AG10803 (cell line): ENCODE measurements at regions not wholly inside any gene's neighbourhood (a gene's known extent, or its start where the extent isn't known, plus 50 kb on each side); places are given as distances from the start of the nearest gene placed in this dataset.

ENCODE experiments used
- DNase-seq: peaks from one replicate; pipeline ENCODE4 v3.0.0; 2010; ENCODE audit warnings: low read depth
- H3K4me3 ChIP-seq: 2 replicates; pipeline ENCODE4 v1.5.1; 2011; ENCODE audit warnings: mild to moderate bottlenecking, low read length, control low read depth
- CTCF ChIP-seq: conservative IDR thresholded peaks from 2 replicates; pipeline ENCODE4 v1.5.1; 2011; ENCODE audit warnings: mild to moderate bottlenecking, low read length, control low read depth, inconsistent platforms

DNA sequence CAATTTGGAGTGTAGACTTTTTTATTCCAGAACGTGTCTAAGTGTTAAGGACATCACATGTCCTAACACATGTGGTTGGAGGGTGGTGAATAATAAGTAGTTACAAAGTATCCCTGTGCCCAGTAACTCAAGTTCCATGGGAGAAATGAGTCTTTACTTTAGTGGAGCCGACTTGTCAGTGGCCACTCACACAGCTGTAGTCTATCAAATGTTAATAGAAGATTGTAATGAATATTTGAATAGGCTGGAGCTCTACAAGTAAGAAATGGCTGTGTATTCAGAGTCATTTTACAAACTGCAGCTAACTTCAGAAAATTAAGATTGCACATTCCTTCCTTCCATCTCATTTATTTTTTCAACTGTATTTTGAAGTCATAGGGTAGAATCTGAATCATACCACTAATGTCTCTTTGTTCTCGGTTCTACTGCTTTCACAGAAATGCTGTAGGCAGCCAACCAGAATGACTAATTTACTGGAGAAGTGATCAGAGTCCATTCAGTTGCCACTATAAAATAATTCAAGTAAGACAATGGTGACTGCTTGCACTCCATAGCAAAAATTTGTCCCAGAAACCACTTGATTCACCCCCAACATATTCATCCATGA is 394.8 kb downstream of the NR2F1-AS1 start:
- TF ChIP-seq CTCF: no peak
- peak; percentile 68 for DNase-seq
- H3K4me3 ChIP-seq: no peak overlapping the region

- H3K4me3 ChIP-seq: no peak overlapping the region
- no peak for TF ChIP-seq CTCF
- DNase-seq: no peak
Measured at GRCh38 chr5:93184041-93184440, 397.0 kb downstream of the NR2F1-AS1 start.

GRCh38 chr5:93179466-93179865 is 401.6 kb downstream of the NR2F1-AS1 start:
- no peak overlapping the region for H3K4me3 ChIP-seq
- no peak for DNase-seq
- no peak for TF ChIP-seq CTCF

- no peak overlapping the region for H3K4me3 ChIP-seq
- no peak for DNase-seq
- no peak for TF ChIP-seq CTCF
Measured at GRCh38 chr5:93174930-93175329, 406.1 kb downstream of the NR2F1-AS1 start.

GRCh38 chr5:93165559-93165958 is 415.5 kb downstream of the NR2F1-AS1 start:
- no peak overlapping the region for H3K4me3 ChIP-seq
- TF ChIP-seq CTCF: no peak
- no peak for DNase-seq

DNA sequence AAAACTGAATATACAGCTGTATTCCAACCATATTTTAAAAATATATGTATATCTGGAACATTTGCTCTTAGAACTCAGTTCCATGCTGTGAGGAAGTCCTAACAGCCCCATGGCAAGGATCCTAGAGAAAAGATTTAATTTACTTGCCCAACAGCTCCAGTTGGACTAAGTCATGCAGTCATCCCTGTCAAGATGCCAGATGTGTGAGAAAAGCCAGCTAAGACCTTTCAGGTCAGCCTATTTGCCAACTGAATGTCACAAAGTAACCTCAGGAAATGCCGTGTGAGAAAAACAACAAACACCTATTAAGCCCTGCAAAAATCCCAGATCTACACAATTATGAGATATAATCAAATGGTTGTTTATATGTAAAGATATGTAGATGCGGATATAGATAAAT is 416.3 kb downstream of the NR2F1-AS1 start:
- H3K4me3 ChIP-seq: no peak overlapping the region
- no peak for TF ChIP-seq CTCF
- peak; percentile 89 for DNase-seq

DNA sequence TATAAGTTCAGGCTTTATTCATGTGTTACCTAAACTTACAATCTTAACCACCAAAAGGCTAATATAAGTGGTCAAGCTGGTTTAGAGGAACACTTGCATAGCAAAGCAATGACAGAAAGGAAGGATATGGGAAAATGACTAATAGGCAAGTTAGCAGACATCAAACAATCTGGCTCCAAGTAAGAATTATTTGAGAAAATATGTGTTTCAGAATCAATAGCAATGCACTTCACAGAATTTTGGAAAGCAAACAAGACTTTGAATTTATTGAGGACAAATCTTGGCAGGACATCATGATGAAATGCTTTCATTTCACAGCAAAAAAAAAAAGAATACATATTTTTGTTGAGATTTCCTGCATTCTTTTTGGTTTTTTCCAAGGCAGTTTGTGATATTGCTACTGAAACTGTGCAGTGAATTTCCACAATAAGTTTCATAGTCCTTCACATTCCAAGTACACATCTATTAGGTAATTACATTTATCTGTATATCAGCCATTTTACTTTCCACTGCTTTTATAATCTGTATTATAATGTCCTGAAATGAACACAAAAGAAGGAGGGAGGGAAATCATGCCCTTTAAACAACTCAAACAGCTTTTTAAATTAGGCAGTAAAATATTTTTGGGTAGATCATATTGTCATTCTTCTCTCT is 417.9 kb downstream of the NR2F1-AS1 start:
- TF ChIP-seq CTCF: no peak
- peak; percentile 95 for DNase-seq
- H3K4me3 ChIP-seq: no peak overlapping the region
